Keratinocyte (primary cell): ENCODE measurements at regions not wholly inside any gene's neighbourhood (a gene's known extent, or its start where the extent isn't known, plus 50 kb on each side); places are given as distances from the start of the nearest gene placed in this dataset.

Experiments
- DNase-seq: peaks from one replicate; pipeline ENCODE4 v3.0.0-alpha.2; 2011; ENCODE audit warnings: low read depth, missing footprints, low spot score
- FAIRE-seq: peaks from 2 replicates; lab custom pipeline; 2011; peaks lifted over from hg19 to GRCh38; lab: Jason Lieb, UNC
- H2AFZ ChIP-seq: 2 replicates; pipeline ENCODE4 v1.6.0; 2012; ENCODE audit warnings: low read length, control low read depth, inconsistent platforms; ENCODE audit not compliant: control insufficient read depth
- H3K27ac ChIP-seq: 2 replicates; pipeline ENCODE4 v1.5.1; 2011; ENCODE audit warnings: low read length; ENCODE audit not compliant: control insufficient read depth, insufficient read depth
- H3K27me3 ChIP-seq: 3 replicates; pipeline ENCODE4 v1.6.0; 2011; ENCODE audit warnings: low read length; ENCODE audit not compliant: control insufficient read depth, insufficient read depth; ENCODE audit errors: extremely low read depth
- H3K36me3 ChIP-seq, 2 experiments: 2 replicates in 1 of 2; 3 replicates in 1 of 2; pipeline ENCODE4 v1.5.1; 2011; ENCODE audit warnings: low read length in 2 of 2, mild to moderate bottlenecking in 1 of 2; ENCODE audit not compliant: control insufficient read depth in 2 of 2, insufficient read depth in 2 of 2; ENCODE audit errors: extremely low read depth in 1 of 2
- H3K4me1 ChIP-seq: 3 replicates; pipeline ENCODE4 v1.5.1; 2011; ENCODE audit warnings: low read length; ENCODE audit not compliant: control insufficient read depth, insufficient read depth; ENCODE audit errors: extremely low read depth
- H3K4me2 ChIP-seq: 3 replicates; pipeline ENCODE4 v1.6.0; 2011; ENCODE audit warnings: low read depth, low read length; ENCODE audit not compliant: control insufficient read depth, insufficient read depth; ENCODE audit errors: extremely low read depth
- H3K4me3 ChIP-seq, 3 experiments: fragments of 200-600 bp in 1 of 3; sonication (generic) in 1 of 3; 2 replicates in 2 of 3; 3 replicates in 1 of 3; pipeline ENCODE4 v1.5.1; 2011 to 2016; ENCODE audit warnings: low read length in 3 of 3, mild to moderate bottlenecking in 3 of 3, control low read depth in 2 of 3, inconsistent platforms in 1 of 3, low read depth in 1 of 3, mixed read lengths in 1 of 3, mixed run types in 1 of 3, moderate library complexity in 1 of 3; ENCODE audit not compliant: control insufficient read depth in 2 of 3, insufficient read depth in 2 of 3; ENCODE audit errors: extremely low read depth in 1 of 3
- H3K79me2 ChIP-seq: 2 replicates; pipeline ENCODE4 v1.6.0; 2012; ENCODE audit warnings: low read length; ENCODE audit not compliant: control insufficient read depth, insufficient read depth
- H3K9ac ChIP-seq: 3 replicates; pipeline ENCODE4 v1.6.0; 2011; ENCODE audit warnings: low read length; ENCODE audit not compliant: control insufficient read depth, insufficient read depth; ENCODE audit errors: extremely low read depth
- H3K9me1 ChIP-seq: 3 replicates; pipeline ENCODE4 v1.6.0; 2011; ENCODE audit warnings: low read length; ENCODE audit not compliant: control insufficient read depth, insufficient read depth; ENCODE audit errors: extremely low read depth
- H3K9me3 ChIP-seq: 2 replicates; pipeline ENCODE4 v1.5.1; 2012; ENCODE audit warnings: low read depth, low read length; ENCODE audit not compliant: control insufficient read depth
- H4K20me1 ChIP-seq: 3 replicates; pipeline ENCODE4 v1.6.0; 2011; ENCODE audit warnings: low read length; ENCODE audit not compliant: control insufficient read depth, insufficient read depth; ENCODE audit errors: extremely low read depth
- CTCF ChIP-seq, 3 experiments: IDR thresholded peaks in 1 of 3; conservative IDR thresholded peaks in 1 of 3; optimal IDR thresholded peaks in 1 of 3; 2 replicates in 2 of 3; 3 replicates in 1 of 3; pipeline versions ENCODE3 to v1.5.1; 2011; ENCODE audit warnings: low read length in 3 of 3, mild to moderate bottlenecking in 3 of 3, moderate library complexity in 2 of 3, control low read depth in 1 of 3, inconsistent platforms in 1 of 3; ENCODE audit not compliant: insufficient read depth in 2 of 3; ENCODE audit errors: extremely low read depth in 1 of 3
- EZH2 ChIP-seq: IDR thresholded peaks from one replicate; pipeline ENCODE4 v1.6.1; 2012; ENCODE audit warnings: inconsistent platforms, mild to moderate bottlenecking, low read length, moderate library complexity
- dilution Hi-C: fragments of 300-500 bp; cut with MboI; formaldehyde crosslinking; loops from one replicate; pipeline ENCODE4 v1.7.0; 2020; ENCODE audit warnings: low sequenced_read_pairs; ENCODE audit not compliant: extremely low pct_ligation_motif_present

GRCh38 chr6:145275019-145275418 is 460.3 kb downstream of the EPM2A start:
- TF ChIP-seq CTCF (optimal IDR thresholded peaks at IDR 0.05 in 1 of 3, IDR thresholded peaks at IDR 0.05 in 1 of 3, conservative IDR thresholded peaks at IDR 0.05 in 1 of 3; ENCODE audit: extremely low read depth in 1 of 3, insufficient read depth in 2 of 3, low read length in 3 of 3) (no peak), EZH2 (no peak)
- Histone ChIP-seq H3K4me3 (no peak overlapping the region), H3K9ac (no peak overlapping the region), H3K9me3 (no peaks in the 10 kb centered on the region), H4K20me1 (no peaks in the 10 kb centered on the region), H3K27me3 (no peaks in the 10 kb centered on the region), H3K27ac (no peak overlapping the region), H2AFZ (no peak overlapping the region), H3K36me3 (no peaks in the 10 kb centered on the region), H3K4me2 (no peak overlapping the region), H3K9me1 (no peaks in the 10 kb centered on the region), H3K79me2 (no peaks in the 10 kb centered on the region), H3K4me1 (no peaks in the 10 kb centered on the region)
- dilution Hi-C loops: no loop called here
- FAIRE-seq: no peak
- DNase-seq: no peak

- Histone ChIP-seq H3K27me3 (no peaks in the 10 kb centered on the region), H3K9me3 (no peaks in the 10 kb centered on the region), H3K9ac (no peak overlapping the region), H3K4me1 (no peaks in the 10 kb centered on the region), H3K79me2 (no peaks in the 10 kb centered on the region), H3K4me3 (no peak overlapping the region), H3K36me3 (no peaks in the 10 kb centered on the region), H2AFZ (no peak overlapping the region), H3K9me1 (no peaks in the 10 kb centered on the region), H3K27ac (no peak overlapping the region), H4K20me1 (no peaks in the 10 kb centered on the region), H3K4me2 (no peak overlapping the region)
- dilution Hi-C loops: no loop called here
- TF ChIP-seq EZH2: no peak
- no peak for TF ChIP-seq CTCF (optimal IDR thresholded peaks at IDR 0.05 in 1 of 3, IDR thresholded peaks at IDR 0.05 in 1 of 3, conservative IDR thresholded peaks at IDR 0.05 in 1 of 3; ENCODE audit: extremely low read depth in 1 of 3, insufficient read depth in 2 of 3, low read length in 3 of 3)
- DNase-seq (no peak), FAIRE-seq (no peak)
Observed at GRCh38 chr6:145275787-145276186, 459.5 kb downstream of the EPM2A start.
